ENCODE measurements at regions not wholly inside any gene's neighbourhood (a gene's known extent, or its start where the extent isn't known, plus 50 kb on each side); places are given as distances from the start of the nearest gene placed in this dataset.
"Not testable (repeated sequence)": the region's sequence is repeated elsewhere in the genome, so short reads cannot be mapped to it uniquely, and the experiment has no call there.

- not testable (repeated sequence) for TF ChIP-seq CTCF (IDR thresholded peaks at IDR 0.05; ENCODE audit: low read length); EZH2 (optimal IDR thresholded peaks at IDR 0.05; ENCODE audit: low read depth, low read length)
Observed at GRCh38 chr1:224013626-224014329, 100.1 kb upstream of the FBXO28 start.

Data from MM.1S (cell line).